ENCODE measurements at regions not wholly inside any gene's neighbourhood (a gene's known extent, or its start where the extent isn't known, plus 50 kb on each side); places are given as distances from the start of the nearest gene placed in this dataset.

GRCh38 chr3:10766049-10766705 is 49.9 kb upstream of the SLC6A11 start:
- no peaks in the 10 kb centered on the region for H3K27me3 ChIP-seq (ENCODE audit: control insufficient read depth, insufficient read depth, low read length)
- no peaks in the 10 kb centered on the region for H3K36me3 ChIP-seq (replicated peaks; ENCODE audit: control insufficient read depth, insufficient read depth, low read length)
- no peak for DNase-seq
- no peak overlapping the region for H3K4me3 ChIP-seq (ENCODE audit: insufficient read depth, low read depth, low read length)
